H1 (cell line): ENCODE measurements at regions not wholly inside any gene's neighbourhood (a gene's known extent, or its start where the extent isn't known, plus 50 kb on each side); places are given as distances from the start of the nearest gene placed in this dataset.

Experiments
- CTCF ChIA-PET: fragments of 300-600 bp; sonication (Branson Sonifier 250); formaldehyde crosslinking; loops from one replicate; lab custom pipeline; 2021; ENCODE audit not compliant: partially characterized antibody; lab: Charles Lee
- POLR2A ChIA-PET: fragments of 300-600 bp; sonication (Branson Sonifier 250); formaldehyde crosslinking; loops from one replicate; lab custom pipeline; 2021; ENCODE audit warnings: inconsistent platforms; ENCODE audit not compliant: partially characterized antibody; lab: Charles Lee
- DNase-seq, 2 experiments: peaks; one replicate each; pipeline versions ENCODE4 v3.0.0 to v3.0.0-alpha.2; 2010 to 2022; ENCODE audit warnings: low spot score in 2 of 2, low read depth in 1 of 2, mixed read lengths in 1 of 2
- FAIRE-seq: peaks from 2 replicates; lab custom pipeline; 2011; peaks lifted over from hg19 to GRCh38; lab: Jason Lieb, UNC
- H2AFZ ChIP-seq: 2 replicates; pipeline ENCODE4 v1.8.1; 2012; ENCODE audit warnings: low read length, inconsistent platforms
- H2AK5ac ChIP-seq: 2 replicates; pipeline ENCODE4 v1.6.1; 2013; ENCODE audit warnings: low read depth, low read length
- H2BK120ac ChIP-seq: replicated peaks from 2 replicates; pipeline ENCODE3; 2013; ENCODE audit warnings: low read depth, low read length, inconsistent platforms
- H2BK12ac ChIP-seq: 2 replicates; pipeline ENCODE4 v1.6.1; 2013; ENCODE audit warnings: low read depth, low read length
- H2BK15ac ChIP-seq: 2 replicates; pipeline ENCODE4 v1.6.1; 2013; ENCODE audit warnings: low read length
- H2BK20ac ChIP-seq: 2 replicates; pipeline ENCODE4 v1.6.1; 2013; ENCODE audit warnings: low read length
- H2BK5ac ChIP-seq: 2 replicates; pipeline ENCODE4 v1.6.1; 2013; ENCODE audit warnings: low read depth, low read length
- H3K14ac ChIP-seq: 2 replicates; pipeline ENCODE4 v1.6.1; 2013; ENCODE audit warnings: inconsistent platforms; ENCODE audit not compliant: insufficient read length
- H3K18ac ChIP-seq: 2 replicates; pipeline ENCODE4 v1.6.1; 2013; ENCODE audit warnings: low read length; ENCODE audit errors: extremely low read depth
- H3K23ac ChIP-seq: 2 replicates; pipeline ENCODE4 v1.6.1; 2013; ENCODE audit warnings: inconsistent platforms; ENCODE audit not compliant: insufficient read length
- H3K23me2 ChIP-seq: 2 replicates; pipeline ENCODE4 v1.6.1; 2013; ENCODE audit warnings: low read depth, low read length
- H3K27ac ChIP-seq: 2 replicates; pipeline ENCODE4 v1.6.1; 2011; ENCODE audit warnings: low read depth, low read length, inconsistent platforms
- H3K27me3 ChIP-seq, 4 experiments: replicated peaks in 1 of 4; 1 replicate in 1 of 4; 2 replicates in 3 of 4; pipeline versions ENCODE4 v1.6.1 to v1.8.1; 2011 to 2013; ENCODE audit warnings: low read length in 3 of 4, mild to moderate bottlenecking in 3 of 4, inconsistent platforms in 2 of 4, mixed read lengths in 2 of 4, moderate library complexity in 1 of 4; ENCODE audit not compliant: control insufficient read depth in 3 of 4, insufficient read depth in 3 of 4; ENCODE audit errors: extremely low read depth in 1 of 4
- H3K36me3 ChIP-seq, 4 experiments: 2 replicates each; pipeline versions ENCODE4 v1.6.1 to v1.8.1; 2011 to 2013; ENCODE audit warnings: mild to moderate bottlenecking in 4 of 4, low read length in 3 of 4, moderate library complexity in 2 of 4, control low read depth in 1 of 4, inconsistent platforms in 1 of 4; ENCODE audit not compliant: insufficient read depth in 4 of 4, control insufficient read depth in 2 of 4
- H3K4ac ChIP-seq: replicated peaks from 2 replicates; pipeline ENCODE3; 2013; ENCODE audit warnings: low read length, low read depth, mixed read lengths, inconsistent platforms; ENCODE audit not compliant: insufficient read length
- H3K4me1 ChIP-seq, 4 experiments: replicated peaks in 1 of 4; 1 replicate in 1 of 4; 2 replicates in 3 of 4; pipeline versions ENCODE4 v1.6.1 to v1.8.1; 2011 to 2013; ENCODE audit warnings: low read length in 3 of 4, inconsistent platforms in 2 of 4, mixed read lengths in 1 of 4; ENCODE audit not compliant: insufficient read depth in 4 of 4, control insufficient read depth in 3 of 4
- H3K4me2 ChIP-seq, 2 experiments: 2 replicates each; pipeline versions ENCODE4 v1.6.1 to v1.8.1; 2011 to 2013; ENCODE audit warnings: low read depth in 2 of 2, low read length in 2 of 2, control low read depth in 1 of 2, inconsistent platforms in 1 of 2, mild to moderate bottlenecking in 1 of 2; ENCODE audit not compliant: insufficient read depth in 1 of 2
- H3K4me3 ChIP-seq, 4 experiments: fragments of 200-600, 300-600 bp in 1 of 4; sonication (generic), shearing (Covaris generic), sonication (Bioruptor Twin) in 1 of 4; 2 replicates each; pipeline versions ENCODE4 v1.5.1 to v1.8.1; 2011 to 2016; ENCODE audit warnings: low read length in 4 of 4, low read depth in 3 of 4, control low read depth in 2 of 4, inconsistent platforms in 2 of 4, mild to moderate bottlenecking in 2 of 4, mixed read lengths in 1 of 4, moderate library complexity in 1 of 4; ENCODE audit not compliant: insufficient read depth in 2 of 4; ENCODE audit errors: extremely low read depth in 1 of 4
- H3K56ac ChIP-seq: replicated peaks from 2 replicates; pipeline ENCODE3; 2013; ENCODE audit warnings: low read depth, mild to moderate bottlenecking, mixed read lengths, low read length, inconsistent platforms; ENCODE audit not compliant: insufficient read length
- H3K79me1 ChIP-seq: 2 replicates; pipeline ENCODE4 v1.6.1; 2013; ENCODE audit warnings: low read depth, low read length, control low read depth
- H3K79me2 ChIP-seq, 2 experiments: 2 replicates each; pipeline versions ENCODE4 v1.6.1 to v1.8.1; 2012 to 2013; ENCODE audit warnings: low read length in 2 of 2, mild to moderate bottlenecking in 2 of 2, inconsistent platforms in 1 of 2; ENCODE audit not compliant: insufficient read depth in 2 of 2, control insufficient read depth in 1 of 2
- H3K9ac ChIP-seq, 4 experiments: replicated peaks in 1 of 4; 1 replicate in 1 of 4; 2 replicates in 3 of 4; pipeline versions ENCODE4 v1.6.1 to v1.8.1; 2011 to 2013; ENCODE audit warnings: low read depth in 3 of 4, low read length in 3 of 4, control low read depth in 2 of 4, mild to moderate bottlenecking in 2 of 4, moderate library complexity in 2 of 4, inconsistent platforms in 1 of 4; ENCODE audit errors: extremely low read depth in 1 of 4
- H3K9me3 ChIP-seq, 2 experiments: 2 replicates each; pipeline versions ENCODE4 v1.6.1 to v1.8.1; 2012 to 2013; ENCODE audit warnings: mild to moderate bottlenecking in 2 of 2, moderate library complexity in 2 of 2, control low read depth in 1 of 2, inconsistent platforms in 1 of 2, low read depth in 1 of 2, low read length in 1 of 2, mixed read lengths in 1 of 2; ENCODE audit not compliant: insufficient read depth in 2 of 2
- H4K20me1 ChIP-seq, 2 experiments: replicated peaks in 1 of 2; 2 replicates each; pipeline versions ENCODE3 to v1.8.1; 2011 to 2013; ENCODE audit warnings: inconsistent platforms in 2 of 2, low read length in 2 of 2, mild to moderate bottlenecking in 1 of 2; ENCODE audit not compliant: insufficient read depth in 2 of 2, control insufficient read depth in 1 of 2
- H4K5ac ChIP-seq: 2 replicates; pipeline ENCODE4 v1.6.1; 2013; ENCODE audit warnings: low read length, low read depth, mixed read lengths, inconsistent platforms; ENCODE audit not compliant: insufficient read length
- H4K8ac ChIP-seq: 2 replicates; pipeline ENCODE4 v1.8.0; 2013; ENCODE audit warnings: mild to moderate bottlenecking, moderate library complexity, low read length, inconsistent platforms; ENCODE audit not compliant: insufficient read depth; ENCODE audit errors: extremely low read depth
- H4K91ac ChIP-seq: replicated peaks from 2 replicates; pipeline ENCODE3; 2013; ENCODE audit warnings: low read length, mixed read lengths, inconsistent platforms; ENCODE audit not compliant: insufficient read length
- ASH2L ChIP-seq: fragments of 200-600, 300-600 bp; sonication (generic); IDR thresholded peaks from one replicate; pipeline ENCODE4 v1.7.1; 2017; ENCODE audit warnings: low read length
- CEBPB ChIP-seq: IDR thresholded peaks from 2 replicates; pipeline ENCODE4 v1.6.1; 2012; ENCODE audit warnings: low read depth, low read length
- CREB1 ChIP-seq: IDR thresholded peaks from 2 replicates; pipeline ENCODE4 v1.6.1; 2012; ENCODE audit warnings: inconsistent platforms
- EP300 ChIP-seq, 2 experiments: IDR thresholded peaks; 1 replicate in 1 of 2; 2 replicates in 1 of 2; pipeline ENCODE4 v1.6.1; 2011 to 2012; ENCODE audit warnings: low read depth in 2 of 2, low read length in 2 of 2, mild to moderate bottlenecking in 2 of 2, borderline replicate concordance in 1 of 2, inconsistent platforms in 1 of 2, moderate library complexity in 1 of 2
- FOSL1 ChIP-seq: IDR thresholded peaks from 2 replicates; pipeline ENCODE4 v1.6.1; 2011; ENCODE audit warnings: mild to moderate bottlenecking, low read depth, low read length, moderate library complexity; ENCODE audit not compliant: insufficient read depth
- POLR2A ChIP-seq, 2 experiments: IDR thresholded peaks; 1 replicate in 1 of 2; 2 replicates in 1 of 2; pipeline ENCODE4 v1.6.1; 2011; ENCODE audit warnings: low read depth in 2 of 2, low read length in 2 of 2, mild to moderate bottlenecking in 2 of 2; ENCODE audit errors: control extremely low read depth in 1 of 2
- SAP30 ChIP-seq: fragments of 300-600 bp; sonication (generic); IDR thresholded peaks from 2 replicates; pipeline ENCODE4 v1.7.1; 2012; ENCODE audit warnings: low read length, moderate library complexity, mild to moderate bottlenecking, inconsistent platforms; ENCODE audit not compliant: insufficient read depth, insufficient replicate concordance
- SIRT6 ChIP-seq: IDR thresholded peaks from one replicate; pipeline ENCODE4 v1.7.1; 2012; ENCODE audit warnings: low read length, inconsistent platforms
- SP1 ChIP-seq: IDR thresholded peaks from 2 replicates; pipeline ENCODE4 v1.6.1; 2011; ENCODE audit warnings: low read depth, low read length
- SRF ChIP-seq: IDR thresholded peaks from 2 replicates; pipeline ENCODE4 v1.6.1; 2011; ENCODE audit warnings: mild to moderate bottlenecking, low read depth, low read length, moderate library complexity
- SUZ12 ChIP-seq: fragments of 200-600 bp; sonication (generic); IDR thresholded peaks from 2 replicates; pipeline ENCODE4 v1.6.1; 2012; ENCODE audit warnings: mild to moderate bottlenecking, inconsistent platforms, low read length, moderate library complexity, mixed read lengths
- TBP ChIP-seq: IDR thresholded peaks from 2 replicates; pipeline ENCODE4 v1.6.1; 2011; ENCODE audit warnings: low read depth, low read length, improper control_type of control experiment
- WGBS, 2 experiments: shearing (Covaris generic) in 1 of 2; methylation state at CpG; one replicate each; pipeline versions ENCODE4 v1.1.6 to v1.1.7; 2013 to 2015; ENCODE audit warnings: low lambda C conversion rate in 2 of 2, mixed read lengths in 2 of 2, inconsistent platforms in 1 of 2, low coverage in 1 of 2, missing lambda C conversion rate in 1 of 2; ENCODE audit not compliant: insufficient replicate concordance in 2 of 2, insufficient coverage in 1 of 2, insufficient read length in 1 of 2; ENCODE audit errors: extremely low coverage in 1 of 2, missing lambda C conversion rate in 1 of 2; 5-methylcytosine and 5-hydroxymethylcytosine counted together
- TF ChIP-seq, protein P1 (sequence below): IDR thresholded peaks from 2 replicates; pipeline ENCODE4 v1.6.1; 2012; ENCODE audit warnings: low read length, inconsistent platforms

DNA sequence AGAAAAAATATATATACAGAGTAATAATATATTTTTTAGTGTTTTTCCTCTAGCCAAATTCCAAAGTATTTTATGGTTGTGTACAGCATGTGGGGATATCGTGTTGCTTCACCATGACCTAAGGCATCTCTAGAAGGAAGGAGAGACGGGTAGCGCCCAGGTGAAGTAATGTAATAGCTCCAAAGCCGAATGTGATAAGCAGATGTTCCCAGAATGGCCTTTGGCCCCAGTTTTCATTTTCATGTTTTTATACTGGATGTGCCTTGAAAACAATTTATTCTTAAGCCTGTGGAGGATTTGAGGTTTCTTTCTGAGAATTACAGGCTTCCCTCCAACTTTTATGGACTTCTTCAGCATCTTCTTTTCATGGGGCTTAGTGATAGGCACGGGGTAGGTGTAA, 587.9 kb upstream of the KIRREL3 start:
- POLR2A ChIA-PET: no interaction called here
- H2BK12ac ChIP-seq: no peak overlapping the region
- no peak overlapping the region for H3K4me2 ChIP-seq
- H3K23ac ChIP-seq: no peak overlapping the region
- no peak for FAIRE-seq
- no peak overlapping the region for H3K56ac ChIP-seq
- no peak overlapping the region for H3K18ac ChIP-seq
- H3K9ac ChIP-seq: no peak overlapping the region
- H4K20me1 ChIP-seq: no peaks in the 10 kb centered on the region
- H3K23me2 ChIP-seq: no peaks in the 10 kb centered on the region
- no peak overlapping the region for H2BK120ac ChIP-seq
- H3K4me1 ChIP-seq: no peaks in the 10 kb centered on the region
- no peak overlapping the region for H2BK15ac ChIP-seq
- H3K14ac ChIP-seq: no peak overlapping the region
- no peak overlapping the region for H2AK5ac ChIP-seq
- H4K8ac ChIP-seq: no peak overlapping the region
- no peak overlapping the region for H2BK20ac ChIP-seq
- H3K4ac ChIP-seq: no peak overlapping the region
- 90% methylated on average over 5 of the region's 5 CpGs; no CpG with 5 or more reads in 1 of the 2 experiments for WGBS, 2 experiments
- H3K36me3 ChIP-seq: no peaks in the 10 kb centered on the region
- H4K91ac ChIP-seq: no peak overlapping the region
- no peak overlapping the region for H4K5ac ChIP-seq
- H3K9me3 ChIP-seq: no peaks in the 10 kb centered on the region
- CTCF ChIA-PET: interaction anchor here (0.6 to 2.4 kb wide), 2 partner anchors 10 to 501 kb away, joined by 3 to 5 read pairs; no protein-coding TSS in a partner anchor
- no peak overlapping the region for H2AFZ ChIP-seq
- H3K79me1 ChIP-seq: no peaks in the 10 kb centered on the region
- no peak overlapping the region for H3K27ac ChIP-seq
- no peak for DNase-seq
- TF ChIP-seq SAP30: no peak
- no peak for TF ChIP-seq CEBPB
- TF ChIP-seq SRF: no peak
- no peak for TF ChIP-seq POLR2A (IDR thresholded peaks at IDR 0.05; ENCODE audit: control extremely low read depth in 1 of 2, low read depth in 2 of 2, low read length in 2 of 2)
- TF ChIP-seq SIRT6: no peak
- TF ChIP-seq SP1: no peak
- no peak for TF ChIP-seq ASH2L
- TF ChIP-seq, protein P1, sequence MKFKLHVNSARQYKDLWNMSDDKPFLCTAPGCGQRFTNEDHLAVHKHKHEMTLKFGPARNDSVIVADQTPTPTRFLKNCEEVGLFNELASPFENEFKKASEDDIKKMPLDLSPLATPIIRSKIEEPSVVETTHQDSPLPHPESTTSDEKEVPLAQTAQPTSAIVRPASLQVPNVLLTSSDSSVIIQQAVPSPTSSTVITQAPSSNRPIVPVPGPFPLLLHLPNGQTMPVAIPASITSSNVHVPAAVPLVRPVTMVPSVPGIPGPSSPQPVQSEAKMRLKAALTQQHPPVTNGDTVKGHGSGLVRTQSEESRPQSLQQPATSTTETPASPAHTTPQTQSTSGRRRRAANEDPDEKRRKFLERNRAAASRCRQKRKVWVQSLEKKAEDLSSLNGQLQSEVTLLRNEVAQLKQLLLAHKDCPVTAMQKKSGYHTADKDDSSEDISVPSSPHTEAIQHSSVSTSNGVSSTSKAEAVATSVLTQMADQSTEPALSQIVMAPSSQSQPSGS: no peak
- TF ChIP-seq CREB1: no peak
- no peak for TF ChIP-seq FOSL1
- TF ChIP-seq SUZ12: no peak
- TF ChIP-seq EP300 (IDR thresholded peaks at IDR 0.05; ENCODE audit: borderline replicate concordance in 1 of 2, low read depth in 2 of 2, low read length in 2 of 2): no peak
- no peak for TF ChIP-seq TBP
- TF ChIP-seq, all 59 proteins: peak for 0
- no peaks in the 10 kb centered on the region for H3K79me2 ChIP-seq
- H3K4me3 ChIP-seq: no peak overlapping the region
- no peaks in the 10 kb centered on the region for H3K27me3 ChIP-seq
- no peak overlapping the region for H2BK5ac ChIP-seq
